A549 (cell line): ENCODE measurements at regions not wholly inside any gene's neighbourhood (a gene's known extent, or its start where the extent isn't known, plus 50 kb on each side); places are given as distances from the start of the nearest gene placed in this dataset.

Source experiments
- ATAC-seq, 2 experiments: fragments of 200-7000 bp in 1 of 2; fragments of >200 bp in 1 of 2; cut with Nextera tagmentation in 1 of 2; cut with Tn5 transposase in 1 of 2; 3 replicates each; pipeline versions ENCODE4 v1.8.0 to v1.9.1; 2018 to 2020; ENCODE audit warnings: mild to moderate bottlenecking in 1 of 2, moderate library complexity in 1 of 2
- CTCF ChIA-PET: fragments of 300-600 bp; sonication (Branson Sonifier 250); formaldehyde crosslinking; extraction: SDS; loops from one replicate; lab custom pipeline; 2021; ENCODE audit warnings: antibody characterized with exemption, inconsistent platforms; lab: Yijun Ruan, JAX
- POLR2A ChIA-PET: fragments of 350-600 bp; formaldehyde crosslinking; extraction: SDS; loops from one replicate; lab custom pipeline; 2021; ENCODE audit warnings: antibody characterized with exemption, inconsistent platforms; lab: Yijun Ruan, JAX
- DNase-seq, 2 experiments: peaks; one replicate each; pipeline versions ENCODE4 v3.0.0 to v3.0.0-alpha.2; 2011 to 2016; ENCODE audit warnings: low read depth in 1 of 2, low spot score in 1 of 2
- FAIRE-seq: peaks from 2 replicates; lab custom pipeline; 2011; peaks lifted over from hg19 to GRCh38; lab: Jason Lieb, UNC
- H3K27ac ChIP-seq, 2 experiments: fragments of >200 bp; sonication (Bioruptor Twin); formaldehyde crosslinking; 3 replicates each; pipeline ENCODE4 v1.5.1; 2016 to 2017
- H3K4me1 ChIP-seq: fragments of >200 bp; sonication (Bioruptor Twin); formaldehyde crosslinking; 3 replicates; pipeline ENCODE4 v1.6.1; 2016
- H3K4me2 ChIP-seq: fragments of >200 bp; sonication (Bioruptor Twin); formaldehyde crosslinking; 3 replicates; pipeline ENCODE4 v1.6.1; 2016
- H3K4me3 ChIP-seq: fragments of >200 bp; sonication (Bioruptor Twin); formaldehyde crosslinking; 3 replicates; pipeline ENCODE4 v1.5.1; 2016
- H3K9me3 ChIP-seq: fragments of >200 bp; sonication (Bioruptor Twin); formaldehyde crosslinking; 3 replicates; pipeline ENCODE4 v1.6.1; 2016
- ATOH8 ChIP-seq: fragments of 250-450 bp; sonication (Bioruptor Pico); IDR thresholded peaks from 2 replicates; pipeline ENCODE4 v1.5.0; 2020; ENCODE audit warnings: low read depth, mild to moderate bottlenecking, moderate library complexity
- CHD2 ChIP-seq: fragments of 150-350 bp; IDR thresholded peaks from 2 replicates; pipeline ENCODE4 v1.6.1; 2014; ENCODE audit warnings: low read length; ENCODE audit not compliant: partially characterized antibody
- E2F6 ChIP-seq: IDR thresholded peaks from 2 replicates; pipeline ENCODE4 v1.6.1; 2012; ENCODE audit warnings: low read depth, borderline replicate concordance
- EHMT2 ChIP-seq: fragments of 200-600 bp; sonication (generic); IDR thresholded peaks from 2 replicates; pipeline ENCODE4 v1.6.1; 2016; ENCODE audit warnings: antibody characterized with exemption, low read depth, mild to moderate bottlenecking, moderate library complexity
- ESRRA ChIP-seq: fragments of 150-350 bp; IDR thresholded peaks from 2 replicates; pipeline ENCODE4 v1.6.1; 2014; ENCODE audit warnings: mild to moderate bottlenecking, low read length, borderline replicate concordance
- FOSL2 ChIP-seq, 2 experiments: fragments of 450-650 bp in 1 of 2; fragments of >200 bp in 1 of 2; sonication (Bioruptor Twin) in 1 of 2; formaldehyde crosslinking; IDR thresholded peaks; 2 replicates each; pipeline versions ENCODE4 v1.5.0 to v1.6.1; 2016 to 2020; ENCODE audit warnings: mild to moderate bottlenecking in 1 of 2, moderate library complexity in 1 of 2
- HEYL ChIP-seq: fragments of 250-450 bp; sonication (Bioruptor Pico); IDR thresholded peaks from 2 replicates; pipeline ENCODE4 v1.8.0; 2021; ENCODE audit warnings: mild to moderate bottlenecking, moderate library complexity
- HOXB13 ChIP-seq: fragments of 250-450 bp; sonication (Bioruptor Pico); IDR thresholded peaks from 2 replicates; pipeline ENCODE4 v1.5.0; 2020; ENCODE audit warnings: low read depth, mild to moderate bottlenecking, moderate library complexity
- MAFK ChIP-seq: fragments of 450-650 bp; IDR thresholded peaks from 2 replicates; pipeline ENCODE4 v1.6.1; 2014; ENCODE audit not compliant: partially characterized antibody
- MAX ChIP-seq: IDR thresholded peaks from 2 replicates; pipeline ENCODE4 v1.6.1; 2012
- NFE2L2 ChIP-seq: fragments of 150-350 bp; conservative IDR thresholded peaks from 2 replicates; pipeline ENCODE4 v1.6.1; 2014; ENCODE audit warnings: low read length
- NPAS2 ChIP-seq: fragments of 250-450 bp; sonication (Bioruptor Pico); IDR thresholded peaks from 2 replicates; pipeline ENCODE4 v1.8.0; 2022; ENCODE audit warnings: mild to moderate bottlenecking, moderate library complexity, borderline replicate concordance
- NR3C1 ChIP-seq: fragments of >200 bp; sonication (Bioruptor Twin); formaldehyde crosslinking; IDR thresholded peaks from 3 replicates; pipeline ENCODE4 v1.6.1; 2017
- PHF8 ChIP-seq: fragments of 200-600 bp; sonication (generic); IDR thresholded peaks from 2 replicates; pipeline ENCODE4 v1.6.1; 2016; ENCODE audit warnings: low read depth, mild to moderate bottlenecking, antibody characterized with exemption, moderate library complexity, borderline replicate concordance
- POLR2A ChIP-seq: IDR thresholded peaks from 2 replicates; pipeline ENCODE4 v1.6.1; 2012; ENCODE audit warnings: mild to moderate bottlenecking, low read length
- RAD21 ChIP-seq, 2 experiments: fragments of >200 bp in 1 of 2; sonication (Bioruptor Twin) in 1 of 2; formaldehyde crosslinking in 1 of 2; IDR thresholded peaks in 1 of 2; conservative IDR thresholded peaks in 1 of 2; 2 replicates in 1 of 2; 3 replicates in 1 of 2; pipeline ENCODE4 v1.6.1; 2012 to 2018; ENCODE audit warnings: inconsistent platforms in 1 of 2
- RARB ChIP-seq: fragments of 250-450 bp; sonication (Bioruptor Pico); IDR thresholded peaks from 2 replicates; pipeline ENCODE4 v1.8.0; 2021; ENCODE audit warnings: mild to moderate bottlenecking, moderate library complexity
- RFX5 ChIP-seq: fragments of 450-650 bp; IDR thresholded peaks from 2 replicates; pipeline ENCODE4 v1.7.1; 2014; ENCODE audit warnings: antibody characterized with exemption, mild to moderate bottlenecking, moderate library complexity
- SREBF2 ChIP-seq: fragments of 450-650 bp; IDR thresholded peaks from 2 replicates; pipeline ENCODE4 v1.6.1; 2014; ENCODE audit warnings: mild to moderate bottlenecking, moderate library complexity
- USF2 ChIP-seq: fragments of 450-650 bp; IDR thresholded peaks from 2 replicates; pipeline ENCODE4 v1.6.1; 2014; ENCODE audit warnings: antibody characterized with exemption
- ZFP36 ChIP-seq: fragments of 450-650 bp; IDR thresholded peaks from 2 replicates; pipeline ENCODE4 v1.6.1; 2014; ENCODE audit warnings: borderline replicate concordance; ENCODE audit not compliant: partially characterized antibody
- WGBS: methylation state at CpG from one replicate; pipeline ENCODE4 v1.1.6; 2017; ENCODE audit errors: missing lambda C conversion rate; 5-methylcytosine and 5-hydroxymethylcytosine counted together
- TF ChIP-seq, protein P1 (sequence below): IDR thresholded peaks from 2 replicates; pipeline ENCODE4 v1.6.1; 2012

GRCh38 chr10:30736685-30737232 is 107.2 kb upstream of the LYZL2 start (continued):
- TF ChIP-seq USF2, result 0 out of 2 replicates have a peak, but pooled peaks have one; percentile 14
- no peak for TF ChIP-seq ZFP36
- TF ChIP-seq HEYL (CRISPR knock-in tag), result no peak
- TF ChIP-seq EHMT2, result no peak
- TF ChIP-seq NFE2L2, result peak; percentile 25; the same call in 1 of the 2 replicates
- TF ChIP-seq FOSL2 (IDR thresholded peaks at IDR 0.05), result no peak
- peak; percentile 62 for TF ChIP-seq FOSL2 (CRISPR knock-in tag; IDR thresholded peaks at IDR 0.05)
- TF ChIP-seq RAD21 (conservative IDR thresholded peaks at IDR 0.05 in 1 of 2, IDR thresholded peaks at IDR 0.05 in 1 of 2), result no peak
- TF ChIP-seq HOXB13, result no peak
- no peak for TF ChIP-seq RFX5
- no peak for TF ChIP-seq NR3C1
- TF ChIP-seq MAFK, result peak; percentile 76
- TF ChIP-seq NPAS2 (CRISPR knock-in tag), result no peak
- TF ChIP-seq CHD2, result no peak
- no peak for TF ChIP-seq RARB (CRISPR knock-in tag)
- no peak for TF ChIP-seq ESRRA
- TF ChIP-seq SREBF2, result no peak

DNA sequence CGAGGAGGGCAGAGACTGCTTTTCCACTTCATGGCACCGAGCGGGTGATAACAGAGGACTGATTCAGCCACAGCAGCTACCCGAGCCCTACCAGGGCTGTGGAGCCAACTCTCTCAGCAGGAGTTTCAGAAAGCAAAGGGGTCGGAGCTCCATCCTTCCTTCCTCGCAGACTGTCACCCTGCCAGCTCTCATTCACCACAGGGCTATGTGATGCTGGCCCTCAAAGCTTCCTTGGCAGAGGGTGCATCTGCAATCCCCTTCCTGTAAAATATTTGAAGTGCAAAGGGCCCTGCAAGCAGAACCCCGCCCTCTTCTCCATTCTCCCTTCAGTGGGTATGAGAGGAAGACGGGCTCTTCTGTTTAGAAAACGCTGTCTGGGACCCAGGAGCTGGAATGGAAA is 105.3 kb upstream of the LYZL2 start:
- Histone ChIP-seq H3K4me3 (no peak overlapping the region), H3K9me3 (no peaks in the 10 kb centered on the region), H3K4me1 (peaks cover 14% of the 10 kb centered on the region), H3K4me2 (no peak overlapping the region), H3K27ac (peak overlapping the region in 1 of 2 experiments; percentile 50; a peak in 3 of 6 replicates)
- WGBS, result 84% methylated on average over 9 of the region's 9 CpGs
- ATAC-seq, result no peak
- no peak for FAIRE-seq
- ChIA-PET CTCF (interaction anchor here (1.2 to 4.8 kb wide), 3 partner anchors 14 to 64 kb away, joined by 3 to 34 read pairs (median 4); no protein-coding TSS in a partner anchor), POLR2A (no interaction called here)
- no peak for DNase-seq
- TF ChIP-seq ATOH8 (CRISPR knock-in tag) (no peak), FOSL2 (IDR thresholded peaks at IDR 0.05) (no peak), FOSL2 (CRISPR knock-in tag; IDR thresholded peaks at IDR 0.05) (no peak), MAX (no peak), RAD21 (conservative IDR thresholded peaks at IDR 0.05 in 1 of 2, IDR thresholded peaks at IDR 0.05 in 1 of 2) (no peak), PHF8 (no peak), POLR2A (no peak), E2F6 (no peak), RARB (CRISPR knock-in tag) (no peak)
- TF ChIP-seq, protein P1, sequence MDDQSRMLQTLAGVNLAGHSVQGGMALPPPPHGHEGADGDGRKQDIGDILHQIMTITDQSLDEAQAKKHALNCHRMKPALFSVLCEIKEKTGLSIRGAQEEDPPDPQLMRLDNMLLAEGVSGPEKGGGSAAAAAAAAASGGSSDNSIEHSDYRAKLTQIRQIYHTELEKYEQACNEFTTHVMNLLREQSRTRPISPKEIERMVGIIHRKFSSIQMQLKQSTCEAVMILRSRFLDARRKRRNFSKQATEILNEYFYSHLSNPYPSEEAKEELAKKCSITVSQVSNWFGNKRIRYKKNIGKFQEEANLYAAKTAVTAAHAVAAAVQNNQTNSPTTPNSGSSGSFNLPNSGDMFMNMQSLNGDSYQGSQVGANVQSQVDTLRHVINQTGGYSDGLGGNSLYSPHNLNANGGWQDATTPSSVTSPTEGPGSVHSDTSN, result no peak
